Motor neuron (in vitro differentiated cells): ENCODE measurements at regions not wholly inside any gene's neighbourhood (a gene's known extent, or its start where the extent isn't known, plus 50 kb on each side); places are given as distances from the start of the nearest gene placed in this dataset.
"Not testable (repeated sequence)": the region's sequence is repeated elsewhere in the genome, so short reads cannot be mapped to it uniquely, and the experiment has no call there.

Experiments
- ATAC-seq, 8 experiments: fragments of 200-7000 bp; cut with Tn5 transposase; replicated peaks in 6 of 8; 2 replicates each; pipeline ENCODE4 v1.8.0; 2021; ENCODE audit warnings: mild to moderate bottlenecking in 8 of 8, moderate library complexity in 8 of 8
- H3K27ac ChIP-seq, 2 donors: fragments of 250-450 bp; sonication (Bioruptor Pico); 2 replicates each; pipeline ENCODE4 v1.9.0; 2021; ENCODE audit warnings: antibody characterized with exemption in 2 of 2, mild to moderate bottlenecking in 2 of 2, moderate library complexity in 1 of 2
- H3K4me1 ChIP-seq, 2 donors: fragments of 250-450 bp; sonication (Bioruptor Pico); replicated peaks in 1 of 2; 2 replicates each; pipeline ENCODE4 v1.6.1; 2021; ENCODE audit warnings: antibody characterized with exemption in 2 of 2, mild to moderate bottlenecking in 2 of 2, moderate library complexity in 1 of 2
- H3K4me3 ChIP-seq, 5 donors: fragments of 250-450 bp; sonication (Bioruptor Pico); 2 replicates each; pipeline ENCODE4 v1.9.0; 2021; ENCODE audit warnings: antibody characterized with exemption in 5 of 5, mild to moderate bottlenecking in 5 of 5, moderate library complexity in 4 of 5
- WGBS, 10 experiments: fragments of 450-650 bp; shearing (Covaris generic); methylation state at CpG; one replicate each; pipeline ENCODE4 v1.0.0; 2022; 5-methylcytosine and 5-hydroxymethylcytosine counted together
- in situ Hi-C, 9 experiments: fragments of 400-800 bp; cut with MboI; loops; one replicate each; pipeline ENCODE4 v1.15.0; 2021; ENCODE audit warnings: low sequenced_read_pairs in 9 of 9, low pct_unique_long_range_greater_than_20kb in 2 of 9; ENCODE audit not compliant: unreplicated experiment in 9 of 9

DNA sequence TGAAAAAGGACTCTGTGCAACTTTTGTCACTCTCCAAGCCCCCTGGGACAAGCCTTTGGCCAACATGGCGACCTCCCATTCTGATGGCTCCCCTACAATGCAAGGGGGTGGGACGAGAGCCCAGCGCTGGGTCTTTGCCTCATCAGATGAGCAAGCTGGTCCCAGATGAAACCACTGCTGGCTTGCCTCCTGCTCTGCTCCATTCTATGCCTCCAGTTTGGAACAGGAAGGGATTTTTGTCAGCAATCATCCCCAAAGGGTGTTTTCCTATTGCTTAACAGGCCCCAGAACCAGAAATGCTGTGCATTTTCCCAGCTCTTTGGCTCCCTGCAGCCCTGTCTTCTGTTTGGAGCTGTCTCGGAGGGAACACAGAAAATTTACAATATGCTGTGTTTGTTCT, 412.7 kb downstream of the MAFB start:
- no peak for ATAC-seq
- WGBS, 10 experiments = 50 to 100% (median 88%) methylated on average over 1 to 4 of the region's 4 CpGs; no CpG with 5 or more reads in 2 of the 10 experiments
- no peak overlapping the region for H3K27ac ChIP-seq
- H3K4me1 ChIP-seq = peaks cover 11 to 13% of the 10 kb centered on the region in 2 donors
- in situ Hi-C loops = no loop called here
- H3K4me3 ChIP-seq = no peak overlapping the region

- in situ Hi-C loops = no loop called here
- H3K4me3 ChIP-seq = no peak overlapping the region
- peaks cover 11 to 13% of the 10 kb centered on the region in 2 donors for H3K4me1 ChIP-seq
- H3K27ac ChIP-seq = no peak overlapping the region
- ATAC-seq = peak in 1 of 8 experiments; percentile 11
- WGBS, 10 experiments = 39 to 89% (median 80%) methylated on average over 2 to 10 of the region's 10 CpGs; no CpG with 5 or more reads in 1 of the 10 experiments
These were observed 413.3 kb downstream of the MAFB start for GRCh38 chr20:40275738-40276137.

- 48 to 92% (median 67%) methylated on average over 1 to 3 of the region's 3 CpGs; no CpG with 5 or more reads in 4 of the 10 experiments for WGBS, 10 experiments
- in situ Hi-C loops = loop anchor here in 1 of 9 experiments (25.0 kb wide), 1 partner anchor 412 kb away; the partner anchor contains the start of gene MAFB
- peak in 2 of 8 experiments; percentile 31 to 69 for ATAC-seq
- peaks cover 11 to 13% of the 10 kb centered on the region in 2 donors for H3K4me1 ChIP-seq
- no peak overlapping the region for H3K4me3 ChIP-seq
- H3K27ac ChIP-seq = no peak overlapping the region
These were observed 414.0 kb downstream of the MAFB start for GRCh38 chr20:40274912-40275533.

DNA sequence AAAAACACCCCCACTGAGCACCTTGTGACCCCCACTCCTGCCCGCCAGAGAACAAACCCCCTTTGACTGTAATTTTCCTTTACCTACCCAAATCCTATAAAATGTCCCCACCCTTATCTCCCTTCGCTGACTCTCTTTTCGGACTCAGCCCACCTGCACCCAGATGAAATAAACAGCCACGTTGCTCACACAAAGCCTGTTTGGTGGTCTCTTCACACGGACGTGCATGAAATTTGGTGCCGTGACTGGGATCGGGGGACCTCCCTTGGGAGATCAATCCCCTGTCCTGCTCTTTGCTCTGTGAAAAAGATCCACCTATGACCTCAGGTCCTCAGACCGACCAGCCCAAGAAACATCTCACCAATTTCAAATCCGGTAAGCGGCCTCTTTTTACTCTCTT, 419.8 kb downstream of the MAFB start:
- not testable (repeated sequence) for H3K27ac ChIP-seq, H3K4me1 ChIP-seq, H3K4me3 ChIP-seq, ATAC-seq
- in situ Hi-C loops = loop anchor here in 2 of 9 experiments (10.0 to 25.0 kb wide), 2 partner anchors 418 to 426 kb away; partner anchors contain the start of gene MAFB (in 1 of the 2)
- WGBS, 10 experiments = 80% methylated on average over 2 of the region's 11 CpGs; no CpG with 5 or more reads in 9 of the 10 experiments

GRCh38 chr20:40268321-40269075, 420.5 kb downstream of the MAFB start:
- ATAC-seq = peak in 1 of 8 experiments; percentile 45
- Histone ChIP-seq H3K4me3 (no peak overlapping the region), H3K4me1 (no peaks in the 10 kb centered on the region), H3K27ac (no peak overlapping the region)
- in situ Hi-C loops = loop anchor here in 2 of 9 experiments (10.0 to 25.0 kb wide), 2 partner anchors 419 to 426 kb away; partner anchors contain the start of gene MAFB (in 1 of the 2)
- 20 to 100% (median 74%) methylated on average over 1 to 3 of the region's 3 CpGs; no CpG with 5 or more reads in 3 of the 10 experiments for WGBS, 10 experiments

GRCh38 chr20:40265825-40266533, 423.1 kb downstream of the MAFB start:
- no peaks in the 10 kb centered on the region for H3K4me1 ChIP-seq
- no peak overlapping the region for H3K27ac ChIP-seq
- H3K4me3 ChIP-seq = no peak overlapping the region
- ATAC-seq = peak in 3 of 8 experiments; percentile 64 to 88 (median 78)
- in situ Hi-C loops = loop anchor here in 2 of 9 experiments (10.0 to 25.0 kb wide), 2 partner anchors 421 to 429 kb away; partner anchors contain the start of gene MAFB (in 1 of the 2)
- 46 to 100% (median 67%) methylated on average over 2 to 6 of the region's 6 CpGs; no CpG with 5 or more reads in 1 of the 10 experiments for WGBS, 10 experiments

DNA sequence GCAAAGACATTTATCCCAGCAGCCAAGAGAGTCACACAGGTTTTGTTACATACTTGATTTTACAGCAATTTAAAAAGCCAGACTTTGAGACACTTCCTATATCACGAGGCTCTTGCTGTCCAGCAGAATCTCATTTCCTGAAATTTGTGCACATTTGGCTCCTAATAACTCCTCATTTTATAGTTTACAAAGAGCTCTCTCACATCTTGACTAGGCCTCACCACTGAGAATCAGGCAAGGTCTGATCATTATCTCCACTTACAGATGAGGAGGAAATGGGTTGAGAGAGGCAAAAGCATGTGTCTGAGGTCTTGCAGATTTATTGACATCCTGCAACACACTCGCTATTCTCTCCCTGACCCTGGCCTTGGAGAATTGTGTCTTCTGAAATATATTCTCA, 426.8 kb downstream of the MAFB start:
- ATAC-seq = peak in 1 of 8 experiments; percentile 42
- 17 to 100% (median 57%) methylated on average over 1 to 2 of the region's 2 CpGs; no CpG with 5 or more reads in 3 of the 10 experiments for WGBS, 10 experiments
- Histone ChIP-seq H3K27ac (no peak overlapping the region), H3K4me1 (no peaks in the 10 kb centered on the region), H3K4me3 (no peak overlapping the region)
- in situ Hi-C loops = loop anchor here in 2 of 9 experiments (10.0 to 25.0 kb wide), 2 partner anchors 425 to 433 kb away; partner anchors contain the start of gene MAFB (in 1 of the 2)

GRCh38 chr20:40258931-40259330, 430.1 kb downstream of the MAFB start:
- no peak overlapping the region for H3K27ac ChIP-seq
- WGBS, 10 experiments = 57 to 83% (median 69%) methylated on average over 1 to 4 of the region's 4 CpGs; no CpG with 5 or more reads in 2 of the 10 experiments
- no peaks in the 10 kb centered on the region for H3K4me1 ChIP-seq
- no peak for ATAC-seq
- in situ Hi-C loops = loop anchor here in 1 of 9 experiments (25.0 kb wide), 1 partner anchor 428 kb away; the partner anchor contains the start of gene MAFB
- no peak overlapping the region for H3K4me3 ChIP-seq

GRCh38 chr20:40257763-40258162, 431.3 kb downstream of the MAFB start:
- ATAC-seq = no peak
- in situ Hi-C loops = loop anchor here in 1 of 9 experiments (25.0 kb wide), 1 partner anchor 430 kb away; the partner anchor contains the start of gene MAFB
- Histone ChIP-seq H3K4me3 (no peak overlapping the region), H3K4me1 (no peaks in the 10 kb centered on the region), H3K27ac (no peak overlapping the region)
- 71 to 100% (median 82%) methylated on average over 1 to 2 of the region's 2 CpGs; no CpG with 5 or more reads in 2 of the 10 experiments for WGBS, 10 experiments

DNA sequence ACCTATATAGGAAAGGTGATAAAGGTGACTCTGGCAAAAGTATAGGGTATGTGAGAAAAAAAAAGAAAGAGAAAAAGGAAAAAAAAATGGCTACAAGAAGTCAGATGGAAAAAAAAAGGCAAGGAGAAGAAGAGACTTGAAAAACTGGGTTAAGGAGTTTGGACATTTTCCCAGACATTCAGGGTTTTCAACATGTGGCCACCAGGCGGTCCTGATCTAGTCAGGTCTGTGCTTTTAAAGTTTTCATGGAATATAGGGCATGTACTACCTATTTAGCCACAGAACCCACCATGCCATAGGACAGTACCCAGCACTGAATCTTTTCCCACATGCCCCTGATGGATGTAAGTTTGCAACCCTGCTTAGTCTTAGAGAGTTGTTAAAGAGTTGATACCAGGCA, 433.7 kb downstream of the MAFB start:
- H3K27ac ChIP-seq = no peak overlapping the region
- no peak overlapping the region for H3K4me3 ChIP-seq
- no peak for ATAC-seq
- 0 to 82% (median 67%) methylated on average over 1 of the region's 1 CpG; no CpG with 5 or more reads in 1 of the 10 experiments for WGBS, 10 experiments
- no peaks in the 10 kb centered on the region for H3K4me1 ChIP-seq
- in situ Hi-C loops = loop anchor here in 1 of 9 experiments (25.0 kb wide), 1 partner anchor 432 kb away; the partner anchor contains the start of gene MAFB

DNA sequence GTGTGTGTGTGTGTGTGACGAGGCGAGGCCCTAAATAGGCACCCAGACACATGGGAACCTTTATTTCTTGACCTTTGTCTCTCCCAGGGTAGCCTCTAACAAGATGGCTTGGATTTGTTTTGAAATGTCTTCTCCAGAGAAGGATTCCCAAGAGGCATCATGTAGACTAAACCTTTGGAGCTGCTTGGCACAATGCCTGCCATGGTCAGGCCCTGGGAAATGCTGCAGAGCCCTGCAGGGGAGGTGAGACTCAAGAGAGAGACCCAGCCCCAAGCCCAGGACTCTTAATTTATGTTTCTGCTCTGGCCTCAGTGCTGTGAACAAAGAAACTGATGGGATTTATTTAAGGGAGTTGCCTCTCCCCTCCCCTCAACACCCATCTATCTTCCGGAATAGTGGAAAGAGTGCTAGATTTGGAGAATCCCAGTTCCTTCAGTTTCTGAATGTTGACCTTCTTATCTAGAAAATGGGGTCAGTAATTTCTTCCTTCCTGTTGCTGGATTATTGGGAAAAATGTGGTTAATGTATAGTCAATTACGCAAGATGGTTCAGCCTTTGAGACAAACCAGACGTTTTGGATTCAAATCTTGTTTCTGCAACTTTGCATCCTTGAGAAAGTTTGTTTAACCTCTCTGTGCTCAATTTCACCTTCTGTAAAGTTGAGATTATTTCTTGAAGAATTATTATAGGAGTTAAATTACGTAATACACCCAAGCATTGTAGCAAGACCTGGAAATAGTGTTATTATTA, 434.8 kb downstream of the MAFB start:
- no peak for ATAC-seq
- Histone ChIP-seq H3K4me1 (no peaks in the 10 kb centered on the region), H3K27ac (no peak overlapping the region), H3K4me3 (no peak overlapping the region)
- WGBS, 10 experiments = 64 to 100% (median 80%) methylated on average over 2 to 4 of the region's 6 CpGs; no CpG with 5 or more reads in 1 of the 10 experiments
- in situ Hi-C loops = loop anchor here in 1 of 9 experiments (25.0 kb wide), 1 partner anchor 433 kb away; the partner anchor contains the start of gene MAFB
